ENCODE measurements at regions not wholly inside any gene's neighbourhood (a gene's known extent, or its start where the extent isn't known, plus 50 kb on each side); places are given as distances from the start of the nearest gene placed in this dataset.

GRCh38 chr6:67412035-67412434 is 1223.0 kb upstream of the ADGRB3 start:
- TF ChIP-seq POLR2A (IDR thresholded peaks at IDR 0.05; ENCODE audit: low read length) = no peak
- no peak for TF ChIP-seq CHD2 (IDR thresholded peaks at IDR 0.05; ENCODE audit: low read length, partially characterized antibody)

Data from A549 (cell line).